IMR-90 (cell line): ENCODE measurements at regions not wholly inside any gene's neighbourhood (a gene's known extent, or its start where the extent isn't known, plus 50 kb on each side); places are given as distances from the start of the nearest gene placed in this dataset.
"Not testable (repeated sequence)": the region's sequence is repeated elsewhere in the genome, so short reads cannot be mapped to it uniquely, and the experiment has no call there.

Source experiments
- ATAC-seq: fragments of 200-7000 bp; cut with Tn5 transposase; 2 replicates; pipeline ENCODE4 v1.9.1; 2020; ENCODE audit warnings: low read depth, mild to moderate bottlenecking, moderate library complexity
- BruUV-seq: library from RNA; stranded (reverse); fragments of 400-500 nt; replicated peaks from 2 replicates; lab custom pipeline; 2021; lab: Mats Ljungman, UMichigan
- CTCF ChIA-PET: fragments of 300-600 bp; formaldehyde crosslinking; extraction: SDS; loops from one replicate; lab custom pipeline; 2021; ENCODE audit warnings: antibody characterized with exemption; lab: Yijun Ruan, JAX
- POLR2A ChIA-PET: fragments of 300-600 bp; sonication (Branson Sonifier 250); formaldehyde crosslinking; loops from one replicate; lab custom pipeline; 2022; ENCODE audit warnings: antibody characterized with exemption; ENCODE audit not compliant: unreplicated experiment; lab: Charles Lee
- DNase-seq: peaks from one replicate; pipeline ENCODE4 v3.0.0; 2013
- H2AFZ ChIP-seq: replicated peaks from 2 replicates; pipeline ENCODE3; 2013; ENCODE audit warnings: low read length, mild to moderate bottlenecking; ENCODE audit not compliant: poor library complexity
- H2AK5ac ChIP-seq: 2 replicates; pipeline ENCODE4 v1.6.1; 2013; ENCODE audit warnings: low read depth, low read length, inconsistent platforms
- H2AK9ac ChIP-seq: replicated peaks from 2 replicates; pipeline ENCODE3; 2013; ENCODE audit warnings: mild to moderate bottlenecking, low read depth, low read length, moderate library complexity; ENCODE audit not compliant: poor library complexity
- H2BK120ac ChIP-seq: 2 replicates; pipeline ENCODE4 v1.6.1; 2013; ENCODE audit warnings: low read depth, low read length, inconsistent platforms
- H2BK15ac ChIP-seq: 3 replicates; pipeline ENCODE4 v1.6.1; 2013; ENCODE audit warnings: low read depth, low read length, inconsistent platforms
- H2BK20ac ChIP-seq: 2 replicates; pipeline ENCODE4 v1.6.1; 2013; ENCODE audit warnings: low read depth, mild to moderate bottlenecking, inconsistent platforms, low read length, moderate library complexity
- H2BK5ac ChIP-seq: 2 replicates; pipeline ENCODE4 v1.6.1; 2013; ENCODE audit warnings: mild to moderate bottlenecking, low read depth, low read length, inconsistent platforms; ENCODE audit not compliant: poor library complexity, severe bottlenecking
- H3K14ac ChIP-seq: replicated peaks from 2 replicates; pipeline ENCODE4 v1.6.1; 2013; ENCODE audit warnings: low read depth, low read length, inconsistent platforms
- H3K18ac ChIP-seq: 2 replicates; pipeline ENCODE4 v1.6.1; 2013; ENCODE audit warnings: low read depth, low read length, control low read depth
- H3K23ac ChIP-seq: 2 replicates; pipeline ENCODE4 v1.6.1; 2013; ENCODE audit warnings: low read depth, low read length, inconsistent platforms
- H3K27ac ChIP-seq: 2 replicates; pipeline ENCODE4 v1.5.1; 2013; ENCODE audit warnings: mild to moderate bottlenecking, control low read depth, low read length; ENCODE audit not compliant: insufficient read depth
- H3K27me3 ChIP-seq: 2 replicates; pipeline ENCODE4 v1.6.1; 2013; ENCODE audit warnings: low read length; ENCODE audit not compliant: control insufficient read depth, insufficient read depth
- H3K36me3 ChIP-seq: 2 replicates; pipeline ENCODE4 v1.6.1; 2013; ENCODE audit warnings: low read length, mixed read lengths; ENCODE audit not compliant: control insufficient read depth, insufficient read depth
- H3K4ac ChIP-seq: 2 replicates; pipeline ENCODE4 v1.6.1; 2013; ENCODE audit warnings: low read depth, low read length, inconsistent platforms
- H3K4me1 ChIP-seq: 2 replicates; pipeline ENCODE4 v1.6.1; 2013; ENCODE audit warnings: low read length, mixed read lengths; ENCODE audit not compliant: control insufficient read depth, insufficient read depth
- H3K4me2 ChIP-seq: 2 replicates; pipeline ENCODE4 v1.6.1; 2013; ENCODE audit warnings: low read depth, mild to moderate bottlenecking, control low read depth, low read length, moderate library complexity
- H3K4me3 ChIP-seq: 2 replicates; pipeline ENCODE4 v1.5.1; 2013; ENCODE audit warnings: low read depth, mild to moderate bottlenecking, control low read depth, low read length, moderate library complexity; ENCODE audit not compliant: insufficient read depth
- H3K56ac ChIP-seq: 2 replicates; pipeline ENCODE4 v1.6.1; 2013; ENCODE audit warnings: low read length, inconsistent platforms; ENCODE audit not compliant: insufficient read depth; ENCODE audit errors: extremely low read depth
- H3K79me1 ChIP-seq, 2 experiments: 2 replicates each; pipeline ENCODE4 v1.6.1; 2013; ENCODE audit warnings: low read length in 2 of 2, inconsistent platforms in 1 of 2, low read depth in 1 of 2
- H3K9ac ChIP-seq: 2 replicates; pipeline ENCODE4 v1.6.1; 2013; ENCODE audit warnings: low read depth, low read length, control low read depth
- H3K9me1 ChIP-seq: 2 replicates; pipeline ENCODE4 v1.6.1; 2013; ENCODE audit warnings: low read length, inconsistent platforms; ENCODE audit not compliant: insufficient read depth
- H3K9me3 ChIP-seq: 2 replicates; pipeline ENCODE4 v1.6.1; 2013; ENCODE audit warnings: low read length; ENCODE audit not compliant: control insufficient read depth, insufficient read depth
- H4K20me1 ChIP-seq: 2 replicates; pipeline ENCODE4 v1.6.1; 2013; ENCODE audit warnings: low read length, inconsistent platforms; ENCODE audit not compliant: insufficient read depth
- H4K5ac ChIP-seq: 2 replicates; pipeline ENCODE4 v1.6.1; 2013; ENCODE audit warnings: mild to moderate bottlenecking, low read depth, low read length, control low read depth
- H4K8ac ChIP-seq, 2 experiments: 2 replicates each; pipeline ENCODE4 v1.6.1; 2013; ENCODE audit warnings: low read depth in 2 of 2, low read length in 2 of 2, control low read depth in 1 of 2, inconsistent platforms in 1 of 2
- H4K91ac ChIP-seq: 2 replicates; pipeline ENCODE4 v1.6.1; 2013; ENCODE audit warnings: low read depth, low read length, inconsistent platforms; ENCODE audit not compliant: insufficient read depth
- WGBS, 2 experiments: methylation state at CpG; one replicate each; pipeline versions ENCODE4 v1.1.5 to v1.1.7; 2013; ENCODE audit warnings: missing lambda C conversion rate in 2 of 2; ENCODE audit not compliant: insufficient read length in 1 of 2; ENCODE audit errors: extremely low coverage in 2 of 2; 5-methylcytosine and 5-hydroxymethylcytosine counted together
- dilution Hi-C: fragments of 300-500 bp; cut with HindIII; formaldehyde crosslinking; loops from one replicate; pipeline ENCODE4 v1.14.3; 2018; ENCODE audit warnings: low sequenced_read_pairs; ENCODE audit not compliant: unreplicated experiment
- in situ Hi-C: fragments of 300-500 bp; cut with MboI; formaldehyde crosslinking; loops from 3 replicates; pipeline ENCODE4 v1.14.3; 2019; ENCODE audit warnings: low sequenced_read_pairs, inconsistent platforms, mixed read lengths
- intact Hi-C: fragments of 100-400 bp; cut with micrococcal nuclease; formaldehyde crosslinking; loops from 2 replicates; pipeline ENCODE4 v1.10.0; 2022

DNA sequence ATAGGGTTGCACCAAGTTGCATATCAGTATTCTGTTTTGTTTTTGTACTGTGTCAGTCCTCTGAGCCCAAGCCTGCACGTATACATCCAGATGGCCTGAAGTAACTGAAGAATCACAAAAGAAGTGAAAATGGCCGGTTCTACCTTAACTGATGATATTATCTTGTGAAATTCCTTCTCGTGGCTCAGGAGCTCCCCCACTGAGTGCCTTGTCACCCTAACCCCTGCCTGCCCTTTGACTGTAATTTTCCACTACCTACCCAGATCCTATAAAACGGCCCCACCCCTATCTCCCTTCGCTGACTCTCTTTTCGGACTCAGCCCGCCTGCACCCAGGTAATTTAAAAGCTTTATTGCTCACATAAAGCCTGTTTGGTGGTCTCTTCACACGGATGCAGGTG is 924.1 kb upstream of the CELF4 start:
- H4K5ac ChIP-seq, H3K4ac ChIP-seq, H3K4me1 ChIP-seq, BruUV-seq, H3K4me3 ChIP-seq, ATAC-seq, CTCF ChIA-PET, H3K23ac ChIP-seq, in situ Hi-C loops, POLR2A ChIA-PET, H3K27ac ChIP-seq, H3K9me3 ChIP-seq, H3K79me1 ChIP-seq, H3K36me3 ChIP-seq, H3K56ac ChIP-seq, H2AFZ ChIP-seq, H2BK15ac ChIP-seq, H2BK120ac ChIP-seq, H4K20me1 ChIP-seq, H4K8ac ChIP-seq, H4K91ac ChIP-seq, dilution Hi-C loops, H3K9me1 ChIP-seq, H2AK9ac ChIP-seq, H2BK5ac ChIP-seq, H2AK5ac ChIP-seq, H3K9ac ChIP-seq, DNase-seq, H3K14ac ChIP-seq, intact Hi-C loops, H2BK20ac ChIP-seq, H3K27me3 ChIP-seq, H3K4me2 ChIP-seq, H3K18ac ChIP-seq: not testable (repeated sequence)
- WGBS, 2 experiments = no CpG with 5 or more reads among the region's 8 CpGs
